AML-193 (cell line): ENCODE measurements at regions not wholly inside any gene's neighbourhood (a gene's known extent, or its start where the extent isn't known, plus 50 kb on each side); places are given as distances from the start of the nearest gene placed in this dataset.
"Not testable (repeated sequence)": the region's sequence is repeated elsewhere in the genome, so short reads cannot be mapped to it uniquely, and the experiment has no call there.

Source experiments
- DNase-seq, 2 experiments: peaks; one replicate each; lab custom pipeline; 2025; lab: John Stamatoyannopoulos, UW

- DNase-seq = not testable (repeated sequence)
Observed at GRCh38 chr1:78203410-78203982, 157.7 kb downstream of the GIPC2 start.

GRCh38 chr1:78210175-78210574, 164.4 kb downstream of the GIPC2 start:
- DNase-seq = no peak

- DNase-seq = no peak
Observed at GRCh38 chr1:78211483-78212092, 165.8 kb downstream of the GIPC2 start.

- no peak for DNase-seq
Observed at GRCh38 chr1:78214334-78214733, 168.6 kb downstream of the GIPC2 start.

- no peak for DNase-seq
Observed at GRCh38 chr1:78222225-78222959, 176.6 kb downstream of the GIPC2 start.

- no peak for DNase-seq
Observed at GRCh38 chr1:78222960-78223358, 177.2 kb downstream of the GIPC2 start.

GRCh38 chr1:78223417-78224215, 177.8 kb downstream of the GIPC2 start:
- no peak for DNase-seq

GRCh38 chr1:78224246-78224785, 178.6 kb downstream of the GIPC2 start:
- no peak for DNase-seq

- no peak for DNase-seq
Observed at GRCh38 chr1:78224861-78225552, 179.2 kb downstream of the GIPC2 start.

- no peak for DNase-seq
Observed at GRCh38 chr1:78226784-78227183, 181.0 kb downstream of the GIPC2 start.

GRCh38 chr1:78227705-78228635, 182.2 kb downstream of the GIPC2 start:
- DNase-seq = no peak

GRCh38 chr1:78229344-78229743, 183.6 kb downstream of the GIPC2 start:
- DNase-seq = no peak

- DNase-seq = no peak
Observed at GRCh38 chr1:78231477-78231876, 185.7 kb downstream of the GIPC2 start.

GRCh38 chr1:78231894-78232293, 186.1 kb downstream of the GIPC2 start:
- no peak for DNase-seq

GRCh38 chr1:78232630-78233029, 186.9 kb downstream of the GIPC2 start:
- no peak for DNase-seq

GRCh38 chr1:78234496-78234895, 188.7 kb downstream of the GIPC2 start:
- DNase-seq = no peak

- no peak for DNase-seq
Observed at GRCh38 chr1:78236716-78237115, 190.9 kb downstream of the GIPC2 start.

- DNase-seq = no peak
Observed at GRCh38 chr1:78237364-78237916, 191.7 kb downstream of the GIPC2 start.

GRCh38 chr1:78240191-78240590, 194.4 kb downstream of the GIPC2 start:
- no peak for DNase-seq

GRCh38 chr1:78240755-78241154, 195.0 kb downstream of the GIPC2 start:
- DNase-seq = no peak
